Endometrium (tissue), 2 donors: ENCODE measurements at regions not wholly inside any gene's neighbourhood (a gene's known extent, or its start where the extent isn't known, plus 50 kb on each side); places are given as distances from the start of the nearest gene placed in this dataset.

Experiments used
- FAIRE-seq: peaks from 2 replicates; lab custom pipeline; 2012; peaks lifted over from hg19 to GRCh38; lab: Jason Lieb, UNC
- donor health status: control.
- donor health status: control.

DNA sequence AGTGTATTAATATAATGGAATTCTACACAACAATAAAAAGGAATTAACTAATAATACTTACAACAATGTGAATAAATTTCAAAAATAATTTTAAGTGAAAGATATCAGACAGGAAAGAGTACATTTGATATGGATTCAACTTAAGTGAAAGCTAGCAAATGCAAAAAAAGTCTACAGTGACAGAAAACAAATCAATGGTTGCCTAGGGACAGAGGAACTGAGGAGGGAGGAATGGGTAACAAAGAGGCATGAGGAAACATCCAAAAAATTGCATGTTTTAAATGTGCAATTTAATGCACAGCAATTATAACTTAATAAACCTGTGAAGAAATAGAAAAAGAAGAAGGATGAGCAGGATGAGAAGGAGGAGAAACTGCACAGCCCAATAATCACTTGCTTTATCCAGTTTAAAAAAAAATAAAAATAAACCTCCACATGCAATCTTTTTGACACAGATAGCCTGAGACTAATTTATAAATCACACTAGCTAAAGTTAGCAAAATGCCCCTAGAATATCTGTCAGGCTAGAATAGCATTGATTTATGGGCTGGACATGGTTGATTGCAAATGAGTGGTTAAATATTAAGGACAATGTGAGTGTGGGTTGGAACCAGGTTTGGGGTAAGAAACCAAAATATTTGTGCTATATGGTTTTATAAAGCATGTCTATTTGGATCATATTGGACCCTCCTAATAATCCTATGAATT is 1089.1 kb downstream of the TRHDE start:
- no peak for FAIRE-seq

DNA sequence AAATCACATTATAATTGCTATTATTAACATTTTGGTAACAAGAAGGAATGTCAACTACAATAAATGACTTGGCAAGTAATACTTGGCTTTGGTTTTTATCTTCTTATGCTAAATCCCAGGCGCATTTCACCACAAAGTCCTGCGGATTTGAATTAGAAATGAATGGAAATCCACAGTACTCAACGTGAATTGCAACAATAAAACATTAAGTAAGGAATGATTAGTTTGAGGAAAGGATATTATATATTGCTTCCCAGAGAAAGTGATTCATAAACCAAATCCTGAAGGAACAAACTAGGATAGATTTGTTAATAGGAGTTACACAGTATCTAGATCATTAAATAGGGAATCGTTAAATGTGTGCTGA is 1089.7 kb downstream of the TRHDE start:
- no peak for FAIRE-seq

DNA sequence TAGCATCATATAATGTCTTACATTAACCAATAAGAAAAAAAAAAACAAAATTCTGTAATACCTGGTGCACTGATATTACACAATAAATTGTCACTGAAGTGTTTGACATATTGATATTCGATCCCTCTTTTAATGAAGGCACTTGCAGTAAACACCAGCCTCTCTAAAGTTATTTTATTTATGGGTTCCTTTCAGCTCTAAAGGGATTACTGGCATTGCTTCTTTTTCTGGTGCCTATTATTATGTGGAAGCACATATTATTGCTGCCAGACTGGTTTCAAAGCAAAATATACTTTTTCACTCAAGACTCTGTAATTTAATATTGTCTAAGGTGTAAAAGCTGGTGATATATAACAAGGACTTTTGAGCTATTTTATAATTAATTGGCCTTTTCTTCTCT is 1090.5 kb downstream of the TRHDE start:
- no peak for FAIRE-seq

DNA sequence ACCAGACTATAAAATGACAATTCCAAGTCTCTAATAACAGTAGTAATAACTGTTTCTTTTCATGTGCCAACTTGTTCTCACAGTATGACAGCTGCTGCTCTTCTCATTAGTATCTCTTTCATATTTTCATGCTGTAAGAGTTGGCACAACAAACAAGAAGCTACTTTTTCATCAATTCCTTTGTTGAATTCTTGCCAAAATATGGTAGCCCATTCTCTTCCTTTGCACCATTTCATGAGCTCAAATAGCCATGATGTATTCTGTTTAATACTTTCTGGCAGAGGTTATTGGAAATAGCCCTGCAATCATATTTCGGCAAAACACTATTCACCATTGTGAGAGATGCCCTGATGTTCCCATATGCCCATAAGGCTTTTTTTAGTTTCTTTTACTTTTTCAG is 1100.7 kb downstream of the TRHDE start:
- FAIRE-seq = no peak

DNA sequence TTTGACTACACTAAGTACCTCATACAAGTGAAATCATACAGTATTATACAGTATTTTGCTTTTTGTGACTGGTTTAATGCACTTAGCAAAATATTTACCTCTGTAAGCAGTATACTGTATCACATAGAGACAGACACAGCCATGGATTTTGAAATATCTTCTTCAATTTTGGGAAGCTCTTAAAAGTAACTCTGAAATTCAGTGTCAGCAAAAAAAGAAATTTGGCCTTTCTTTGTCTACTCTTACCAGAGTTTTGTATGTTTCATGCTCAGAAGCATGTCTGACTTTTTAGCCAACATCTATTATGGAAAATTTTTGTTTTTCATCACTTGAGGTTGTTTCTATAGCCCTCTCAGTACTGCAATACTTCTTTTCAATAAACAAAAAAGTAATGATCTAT is 1102.2 kb downstream of the TRHDE start:
- FAIRE-seq = no peak

DNA sequence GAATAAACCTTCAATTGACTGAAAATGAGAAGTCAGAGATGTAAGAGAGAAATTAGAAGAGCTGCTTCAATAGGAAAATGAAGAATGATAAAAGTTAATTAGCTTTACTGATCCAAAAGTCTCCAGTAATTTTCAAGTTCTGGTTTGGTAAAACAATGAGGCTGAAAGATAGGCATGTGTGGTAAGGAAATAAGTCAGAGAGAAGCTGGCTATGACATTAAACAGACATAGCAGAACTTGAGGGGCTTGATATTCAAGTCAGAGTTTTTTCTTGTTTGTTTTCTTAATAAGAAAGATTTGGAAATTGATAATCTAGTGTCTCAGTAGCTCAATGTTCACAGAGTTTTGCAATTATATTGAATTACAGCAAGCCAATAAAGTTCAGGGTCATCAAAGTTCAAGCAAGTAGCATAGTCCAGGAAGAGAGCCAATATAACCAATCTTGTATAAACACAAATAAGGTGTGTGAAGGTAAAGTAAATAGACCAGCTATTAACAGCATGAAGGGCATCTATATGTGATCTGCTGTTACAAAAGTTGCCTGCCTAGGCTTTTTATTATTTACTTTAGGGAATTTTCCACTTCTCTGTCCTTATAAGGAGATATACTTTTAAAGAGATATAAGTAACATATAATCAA is 1111.5 kb downstream of the TRHDE start:
- FAIRE-seq = no peak

DNA sequence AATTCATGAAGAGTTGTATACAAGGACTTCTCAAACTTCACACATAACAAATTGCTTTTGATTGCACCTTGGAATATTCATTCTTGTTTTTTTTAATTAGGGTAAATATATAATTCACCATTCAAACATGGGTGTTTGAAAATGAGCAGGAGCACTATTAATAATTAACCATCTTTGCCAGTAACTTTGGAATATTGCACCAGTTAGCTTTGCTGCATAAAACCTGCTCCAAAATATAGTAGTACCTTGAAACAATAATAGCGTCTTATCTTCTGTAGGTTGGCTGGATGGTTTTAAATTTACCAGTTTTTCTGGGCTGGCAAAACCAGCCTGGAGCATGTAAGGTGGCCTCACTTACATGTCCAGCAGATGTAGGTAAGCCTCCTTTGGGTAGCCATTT is 1112.4 kb downstream of the TRHDE start:
- FAIRE-seq = no peak

DNA sequence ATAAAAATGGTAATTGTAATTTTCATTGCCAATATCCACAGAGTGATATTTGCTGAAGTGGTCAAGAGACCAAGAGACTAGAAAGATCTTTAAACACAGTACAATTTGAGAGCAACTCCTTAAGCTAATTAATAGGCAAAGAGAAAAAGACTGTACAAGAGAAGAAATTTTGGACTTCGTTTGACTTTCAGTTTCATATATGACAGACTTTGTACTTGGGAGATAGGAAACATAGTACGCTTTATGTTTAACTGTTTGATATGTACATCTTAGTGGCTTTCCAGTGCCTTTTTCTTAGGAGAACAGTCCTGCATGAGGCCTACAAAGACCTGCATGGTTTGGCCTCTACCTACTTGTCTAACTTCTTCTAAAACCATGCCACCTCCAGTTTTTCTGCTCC is 1118.1 kb downstream of the TRHDE start:
- no peak for FAIRE-seq

DNA sequence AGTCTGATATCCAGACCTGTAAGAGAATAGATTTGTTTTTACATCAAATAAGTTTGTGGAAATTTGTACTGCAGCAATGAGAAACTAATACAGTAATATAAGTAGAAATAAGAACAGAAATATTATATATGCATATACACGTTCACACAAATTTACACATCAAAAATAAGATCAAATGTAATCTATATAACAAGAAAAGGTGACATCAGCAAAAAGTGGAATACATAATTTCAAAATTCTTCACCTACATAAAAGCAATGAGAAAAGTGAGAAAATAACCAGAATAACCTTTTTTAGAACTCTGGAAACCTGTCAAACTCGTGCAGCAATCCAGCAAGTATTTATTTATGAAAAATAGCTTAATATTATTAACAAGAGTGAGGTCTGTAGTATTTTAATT is 1124.6 kb upstream of the ATXN7L3B start:
- FAIRE-seq = no peak

DNA sequence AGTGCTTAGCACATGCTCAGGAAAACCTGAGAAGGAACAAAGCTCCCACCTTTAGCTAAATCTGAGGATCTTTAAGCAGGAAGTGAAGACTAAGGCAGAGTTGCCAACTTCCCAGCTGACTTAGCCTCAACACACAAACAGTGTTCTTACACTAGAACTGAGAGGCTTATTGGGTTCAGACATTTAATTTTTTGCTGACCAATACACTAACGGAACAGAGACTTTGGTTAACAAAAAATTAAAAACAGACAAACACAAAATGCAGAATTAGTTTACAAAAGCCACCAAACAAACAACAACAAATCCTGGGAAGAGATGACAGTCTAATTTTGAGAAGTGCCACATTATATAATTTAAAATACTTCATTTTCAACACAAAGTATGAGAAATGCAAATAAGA is 1123.7 kb upstream of the ATXN7L3B start:
- FAIRE-seq = no peak

DNA sequence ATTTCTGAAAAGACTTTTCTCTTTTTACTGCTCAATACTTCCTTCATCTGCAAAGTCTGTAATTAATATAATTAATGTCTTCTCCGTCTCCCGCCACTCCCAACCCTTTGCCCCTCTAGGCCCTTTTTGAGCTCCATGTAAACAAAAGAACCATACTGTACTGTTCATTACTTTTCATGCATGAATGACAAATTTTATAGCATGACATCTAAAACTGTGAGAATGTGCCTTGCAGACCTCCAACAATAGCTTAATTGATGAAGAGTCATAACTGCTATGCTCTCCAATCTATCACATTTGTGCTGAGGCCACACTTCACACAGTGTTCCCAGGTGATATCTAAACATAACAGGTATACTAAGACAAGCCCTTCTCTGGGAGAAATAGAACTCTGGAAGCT is 1122.7 kb upstream of the ATXN7L3B start:
- FAIRE-seq = no peak

DNA sequence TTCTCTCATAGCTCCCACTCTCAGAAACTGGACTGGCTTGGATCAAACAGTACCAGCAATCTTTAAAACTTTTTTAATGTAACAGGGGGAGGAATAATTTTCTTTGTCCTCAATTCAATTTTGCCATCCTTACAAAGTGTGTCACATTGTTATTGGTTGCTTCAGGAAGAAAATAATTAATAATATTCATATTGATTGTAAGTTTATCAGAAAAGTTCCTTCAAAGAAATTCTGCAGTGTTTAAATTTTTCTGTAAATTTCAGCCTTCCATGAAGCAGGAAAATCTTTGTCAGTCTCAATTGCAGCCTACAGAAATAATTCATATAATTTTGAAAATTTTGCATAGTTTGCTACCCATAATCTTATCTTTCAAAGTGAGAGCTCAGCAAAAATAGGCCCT is 1119.1 kb upstream of the ATXN7L3B start:
- FAIRE-seq = no peak

DNA sequence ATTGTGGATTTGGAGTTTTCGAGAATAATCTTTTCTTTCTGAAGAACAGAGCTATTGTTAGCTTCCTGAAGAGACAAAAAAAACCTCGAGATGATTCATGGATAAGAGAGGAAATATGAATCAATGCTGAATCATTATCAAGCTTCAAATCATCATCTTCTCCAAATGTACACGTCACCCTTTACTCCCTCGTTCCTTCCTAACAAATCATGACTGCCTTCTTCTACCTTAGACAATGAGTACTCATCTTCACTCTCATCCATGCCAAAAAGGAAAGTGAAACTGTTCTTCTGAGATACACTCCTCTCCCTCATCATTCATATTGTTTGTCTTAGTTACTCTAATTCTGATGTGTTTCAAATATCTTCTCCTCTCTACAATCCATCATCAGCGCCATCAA is 1115.8 kb upstream of the ATXN7L3B start:
- no peak for FAIRE-seq

DNA sequence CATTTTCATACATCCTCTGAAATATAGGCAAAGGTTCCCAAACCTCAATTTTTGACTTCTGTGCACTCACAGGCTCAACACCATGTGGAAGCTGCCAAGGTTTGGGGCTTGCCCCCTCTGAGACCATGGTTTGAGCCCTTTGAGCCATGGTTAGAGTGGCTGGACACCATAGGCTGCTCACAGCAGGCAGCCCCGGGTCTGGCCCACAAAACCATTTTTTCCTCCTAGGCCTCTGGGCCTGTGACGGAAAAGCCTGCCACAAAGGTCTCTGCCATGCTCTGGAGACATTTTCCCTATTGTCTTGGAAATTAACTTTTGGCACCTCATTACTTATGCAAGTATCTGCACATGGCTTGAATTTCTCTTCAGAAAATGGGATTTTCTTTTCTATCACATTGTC is 1113.2 kb upstream of the ATXN7L3B start:
- no peak for FAIRE-seq

DNA sequence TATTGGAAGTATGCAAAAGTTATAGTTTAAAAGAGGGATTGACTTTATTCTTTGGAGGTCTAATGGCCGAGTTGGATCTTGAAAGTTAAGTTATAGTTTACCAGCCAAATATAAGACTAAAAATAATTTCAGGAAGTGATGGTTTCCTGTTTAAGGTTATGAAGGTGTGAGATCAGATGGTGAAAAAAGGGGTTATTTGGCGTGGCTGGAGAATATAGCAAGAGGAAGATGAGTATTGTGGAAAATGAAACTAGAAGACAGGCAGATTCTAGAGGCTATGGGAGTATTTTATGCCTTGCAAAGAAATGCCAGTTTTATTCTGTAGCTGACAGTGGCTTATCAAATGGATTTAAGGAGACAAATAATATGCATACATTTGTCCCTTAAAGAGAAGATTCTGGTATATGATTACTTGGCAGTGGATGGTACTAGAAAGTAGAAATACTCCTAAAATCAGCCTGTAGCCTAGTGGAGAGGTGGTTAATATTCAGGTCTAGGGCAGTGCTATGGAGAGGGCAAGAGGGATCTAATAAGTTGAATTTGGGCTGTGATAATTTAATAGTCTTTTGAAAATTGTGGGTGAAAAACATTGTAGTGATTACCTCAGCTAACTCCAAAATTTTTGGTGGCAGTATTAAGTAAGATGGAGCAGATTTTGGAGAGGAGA is 1091.8 kb upstream of the ATXN7L3B start:
- FAIRE-seq = no peak

DNA sequence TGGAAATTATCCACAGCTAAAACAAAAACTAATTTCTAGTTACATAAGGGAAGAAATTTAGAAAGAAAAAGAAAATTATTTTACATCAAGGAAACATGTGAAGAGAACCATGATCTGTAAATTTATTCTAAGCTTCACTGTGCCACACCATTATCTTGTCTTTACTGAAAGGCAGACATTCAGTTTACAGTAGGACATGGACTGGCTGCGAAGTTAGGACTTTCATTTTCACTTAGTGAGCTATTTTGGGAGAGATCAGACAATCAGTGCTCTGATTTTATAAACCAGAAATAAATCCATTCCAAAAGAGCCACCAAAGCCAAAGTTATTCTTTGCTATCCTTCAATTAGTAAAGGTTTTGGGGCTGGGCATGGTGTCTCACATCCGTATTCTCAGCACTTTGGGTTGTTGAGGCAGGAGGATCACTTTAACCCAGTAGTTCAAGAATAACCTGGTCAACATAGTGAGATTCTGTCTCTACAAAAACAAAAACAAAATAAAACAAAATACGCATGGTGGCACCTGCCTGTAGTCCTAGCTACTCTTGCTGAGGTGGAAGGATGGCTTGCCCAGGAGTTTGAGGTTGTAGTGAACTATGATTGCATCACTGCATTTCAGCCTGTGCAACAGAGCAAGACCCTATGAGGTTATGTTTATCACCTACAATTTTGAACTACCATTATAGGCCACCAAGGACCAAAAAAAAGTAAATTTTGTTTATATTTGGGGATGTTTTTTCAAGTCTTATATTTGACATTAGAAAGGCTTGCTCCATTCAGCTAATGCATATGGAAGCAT is 1084.8 kb upstream of the ATXN7L3B start:
- no peak for FAIRE-seq

DNA sequence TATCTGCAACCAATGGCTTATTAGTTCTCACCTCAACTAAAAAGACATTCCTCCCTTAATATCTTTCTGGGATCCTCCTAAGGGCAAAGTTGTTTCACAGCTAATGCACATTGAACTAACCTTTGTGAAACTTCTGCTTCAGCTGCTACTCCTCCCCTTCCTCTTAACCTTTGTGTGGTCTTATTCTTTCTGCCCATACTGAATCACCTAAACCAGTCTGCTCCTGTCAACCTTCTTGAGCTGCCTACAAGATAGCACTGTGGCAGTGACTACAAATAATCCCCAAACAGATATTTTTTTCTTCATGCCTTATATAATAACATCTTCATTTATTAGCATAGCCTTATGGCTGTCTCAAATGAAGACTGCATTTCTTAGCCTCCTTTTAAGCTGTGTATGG is 1077.4 kb upstream of the ATXN7L3B start:
- no peak for FAIRE-seq

DNA sequence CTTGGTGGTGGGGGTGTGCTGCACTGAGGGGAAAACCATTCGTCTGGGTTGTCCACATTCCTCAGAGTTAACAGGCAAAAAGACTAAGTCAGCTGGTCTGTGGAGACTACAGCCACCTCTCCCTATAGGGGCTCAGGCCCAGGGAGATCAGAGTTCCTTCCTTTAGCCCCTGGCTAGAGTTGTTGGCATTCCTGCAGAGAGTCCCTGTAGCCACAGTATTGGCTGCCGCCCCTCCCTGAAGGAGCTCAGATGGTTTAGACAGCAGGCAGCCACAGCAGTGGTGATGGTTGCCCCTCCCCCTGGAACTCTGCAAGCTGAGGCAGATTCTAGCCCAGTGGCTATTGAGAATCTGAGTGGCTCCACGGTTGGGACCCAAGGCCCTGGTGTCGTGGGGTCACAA is 1072.5 kb upstream of the ATXN7L3B start:
- FAIRE-seq = no peak

DNA sequence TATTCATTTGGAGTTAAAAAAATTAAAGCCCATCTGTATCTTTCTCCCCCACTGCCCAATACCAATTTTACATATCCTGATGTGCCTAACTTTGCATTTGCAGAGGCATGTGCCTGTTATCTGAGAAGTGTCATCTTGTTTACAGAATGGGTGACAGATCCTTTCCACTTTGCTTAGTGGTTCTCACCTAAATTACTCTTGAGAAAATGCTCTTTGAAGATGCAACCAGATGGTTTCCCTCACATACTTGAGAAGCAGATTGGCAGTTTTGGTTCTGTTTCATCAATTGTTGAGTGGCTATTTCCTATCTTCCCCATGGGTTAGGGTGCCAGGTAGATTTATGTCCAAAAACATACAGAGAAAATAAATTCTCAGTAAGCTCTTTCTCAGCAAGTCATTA is 1051.4 kb upstream of the ATXN7L3B start:
- no peak for FAIRE-seq

DNA sequence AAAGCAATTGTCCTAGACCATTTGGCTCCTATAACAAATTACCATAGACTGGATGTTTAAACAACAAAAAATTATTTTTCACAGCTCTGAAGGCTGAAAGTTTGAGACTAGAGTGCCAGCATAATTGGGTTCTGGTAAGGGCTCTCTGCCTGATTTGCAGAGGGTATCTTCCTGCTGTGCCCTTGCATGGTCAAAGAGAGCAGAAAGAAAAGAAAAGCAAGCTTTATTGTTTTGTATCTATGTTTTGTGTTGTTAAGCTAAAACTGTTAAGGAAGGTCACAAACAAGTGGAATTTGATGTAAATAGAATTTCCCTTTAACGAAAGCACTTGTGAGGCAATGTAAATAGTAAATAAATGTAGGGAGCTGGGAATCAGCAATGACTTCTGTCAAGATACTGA is 1031.0 kb upstream of the ATXN7L3B start:
- no peak for FAIRE-seq

DNA sequence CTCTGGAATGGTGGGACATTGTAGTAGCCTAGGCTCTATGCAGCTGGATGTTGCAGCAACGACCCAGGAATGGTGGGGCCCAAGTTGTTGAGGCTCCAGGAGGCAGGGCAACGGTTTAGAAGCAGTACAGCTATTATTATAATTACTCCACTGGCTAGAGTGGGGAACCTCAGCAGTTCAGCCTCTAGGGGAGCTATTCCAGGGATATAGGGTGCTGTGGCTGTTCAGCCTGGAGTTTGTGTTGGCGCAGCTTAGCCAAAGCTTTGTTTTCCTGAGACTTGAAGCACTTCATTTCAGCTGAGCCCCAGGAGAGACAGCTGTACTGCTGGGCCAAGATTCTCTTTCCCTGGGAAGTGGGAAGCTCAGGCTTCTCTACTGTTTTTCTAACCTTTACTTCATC is 1023.0 kb upstream of the ATXN7L3B start:
- FAIRE-seq = no peak

DNA sequence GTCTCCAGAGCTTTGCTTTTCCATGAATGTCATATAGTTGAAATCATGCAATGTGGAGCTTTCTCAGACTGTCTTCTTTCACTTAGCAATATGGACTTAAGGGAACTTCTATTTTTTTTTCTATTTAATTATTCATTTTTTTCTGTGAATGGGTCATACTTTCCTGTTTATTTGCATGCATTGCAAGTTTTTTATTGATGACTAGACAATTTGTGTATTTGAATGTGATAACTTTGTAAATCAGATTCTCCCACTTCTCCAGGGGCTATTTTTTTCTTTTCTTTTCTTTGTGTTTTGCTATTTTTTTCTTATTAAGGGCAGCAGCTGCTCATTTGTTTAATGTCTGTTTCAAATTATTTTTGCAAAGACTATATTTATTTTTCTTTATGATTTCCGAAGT is 1019.8 kb upstream of the ATXN7L3B start:
- no peak for FAIRE-seq

DNA sequence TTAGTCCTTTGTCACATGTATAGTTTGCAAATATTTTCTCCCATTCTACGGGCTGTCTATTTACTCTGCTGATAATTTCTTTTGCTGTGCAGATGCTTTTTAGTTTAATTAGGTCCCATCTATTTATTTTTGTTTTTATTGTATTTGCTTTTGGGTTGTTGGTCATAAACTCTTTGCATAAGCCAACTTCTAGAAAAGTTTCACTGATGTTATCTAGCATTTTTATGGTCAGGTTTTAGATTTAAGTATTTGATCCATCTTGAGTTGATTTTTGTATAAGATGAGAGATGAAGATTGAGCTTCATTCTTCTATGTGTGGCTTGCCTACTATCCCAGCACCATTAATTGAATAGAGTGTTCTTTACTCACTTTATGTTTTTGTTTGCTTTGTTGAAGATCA is 1008.4 kb upstream of the ATXN7L3B start:
- FAIRE-seq = peak; percentile 77
